ENCODE measurements at regions not wholly inside any gene's neighbourhood (a gene's known extent, or its start where the extent isn't known, plus 50 kb on each side); places are given as distances from the start of the nearest gene placed in this dataset.

DNA sequence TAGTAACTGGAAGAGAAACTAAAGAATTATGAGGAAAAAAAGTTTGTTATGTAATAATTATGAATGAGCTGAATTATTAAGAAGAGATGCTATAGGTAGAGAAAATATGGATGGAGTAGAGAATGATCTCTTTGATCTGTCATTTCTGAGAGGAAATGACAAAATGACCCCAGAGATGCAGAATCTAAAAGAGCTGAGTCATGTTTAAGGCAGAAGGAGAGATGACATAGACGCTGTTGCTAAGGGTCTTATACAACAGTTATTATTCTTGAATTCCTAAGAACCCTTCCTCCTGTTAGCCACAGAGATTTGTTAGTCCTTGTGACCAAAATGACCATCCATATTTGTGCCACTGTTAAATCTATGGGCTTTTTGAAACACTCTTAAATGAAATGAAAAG, 58.3 kb upstream of the FREM2 start:
- no peaks in the 10 kb centered on the region for H3K36me3 ChIP-seq (ENCODE audit: control insufficient read depth in 3 of 3, insufficient read depth in 3 of 3, low read length in 3 of 3)
- H3K9ac ChIP-seq (ENCODE audit: low read depth in 1 of 3, low read length in 3 of 3): no peak overlapping the region
- H3K27ac ChIP-seq (ENCODE audit: low read depth, low read length): no peak overlapping the region
- no peaks in the 10 kb centered on the region for H3K4me1 ChIP-seq (ENCODE audit: control insufficient read depth in 3 of 3, insufficient read depth in 3 of 3, low read length in 3 of 3)
- peaks cover 0 to under 1% (median 0%) of the 10 kb centered on the region in 3 donors for H3K27me3 ChIP-seq (ENCODE audit: control insufficient read depth in 3 of 3, insufficient read depth in 3 of 3, low read length in 3 of 3)
- H3K9me3 ChIP-seq (ENCODE audit: control insufficient read depth in 3 of 3, low read length in 3 of 3): no peaks in the 10 kb centered on the region
- no peak overlapping the region for H3K4me3 ChIP-seq (ENCODE audit: low read length in 3 of 3)

DNA sequence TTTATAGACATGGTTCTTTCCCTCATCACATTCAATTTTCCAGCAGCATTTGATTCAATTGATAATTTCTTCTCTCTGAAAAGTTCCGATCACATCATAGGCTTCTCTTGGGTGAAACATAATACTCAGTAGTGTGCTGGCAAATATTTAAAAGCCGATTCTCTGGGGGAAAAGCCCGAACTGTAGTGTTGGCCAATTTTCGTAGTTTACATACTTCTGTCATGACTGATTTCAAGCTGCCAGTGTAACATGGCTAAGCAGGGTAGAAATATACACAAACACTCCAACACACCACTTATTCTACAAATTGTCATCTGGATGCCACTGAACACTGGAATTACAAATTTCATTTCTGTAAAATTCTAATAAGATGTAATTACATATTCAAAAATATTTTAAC, 56.1 kb upstream of the FREM2 start:
- H3K27me3 ChIP-seq (ENCODE audit: control insufficient read depth in 3 of 3, insufficient read depth in 3 of 3, low read length in 3 of 3): peaks cover 0 to 2% (median 0%) of the 10 kb centered on the region in 3 donors
- no peaks in the 10 kb centered on the region for H3K4me1 ChIP-seq (ENCODE audit: control insufficient read depth in 3 of 3, insufficient read depth in 3 of 3, low read length in 3 of 3)
- H3K9me3 ChIP-seq (ENCODE audit: control insufficient read depth in 3 of 3, low read length in 3 of 3): no peaks in the 10 kb centered on the region
- H3K9ac ChIP-seq (ENCODE audit: low read depth in 1 of 3, low read length in 3 of 3): no peak overlapping the region
- H3K4me3 ChIP-seq (ENCODE audit: low read length in 3 of 3): no peak overlapping the region
- no peaks in the 10 kb centered on the region for H3K36me3 ChIP-seq (ENCODE audit: control insufficient read depth in 3 of 3, insufficient read depth in 3 of 3, low read length in 3 of 3)
- no peak overlapping the region for H3K27ac ChIP-seq (ENCODE audit: low read depth, low read length)

DNA sequence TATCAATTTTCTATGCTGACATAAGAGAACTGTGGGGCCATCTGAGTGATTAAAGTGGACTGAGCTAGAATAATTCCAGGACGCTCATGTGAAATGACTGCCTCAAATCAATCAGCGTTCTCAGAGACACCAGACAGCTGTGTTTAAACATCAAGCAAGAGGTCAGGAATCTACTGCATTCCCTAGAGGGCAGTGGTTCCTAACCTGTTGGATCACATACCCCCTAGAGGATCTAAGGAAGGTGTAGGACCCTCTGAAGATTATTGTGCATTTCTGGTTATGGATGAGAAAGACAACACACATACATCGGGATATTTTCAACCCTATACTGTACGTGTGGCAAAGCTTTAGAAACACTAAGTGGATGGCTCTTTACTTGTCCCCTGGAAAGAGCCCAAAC, 51.8 kb upstream of the FREM2 start:
- no peaks in the 10 kb centered on the region for H3K9me3 ChIP-seq (ENCODE audit: control insufficient read depth in 3 of 3, low read length in 3 of 3)
- H3K27ac ChIP-seq (ENCODE audit: low read depth, low read length): no peak overlapping the region

GRCh38 chr13:38636073-38636472, 50.8 kb upstream of the FREM2 start:
- Histone ChIP-seq H3K36me3 (ENCODE audit: control insufficient read depth in 3 of 3, insufficient read depth in 3 of 3, low read length in 3 of 3) (no peaks in the 10 kb centered on the region), H3K27me3 (ENCODE audit: control insufficient read depth in 3 of 3, insufficient read depth in 3 of 3, low read length in 3 of 3) (peaks cover 0 to 2% (median 0%) of the 10 kb centered on the region in 3 donors), H3K9ac (ENCODE audit: low read depth in 1 of 3, low read length in 3 of 3) (no peak overlapping the region)

More for the DNA sequence above, 51.8 kb upstream of the FREM2 start:
- Histone ChIP-seq H3K36me3 (ENCODE audit: control insufficient read depth in 3 of 3, insufficient read depth in 3 of 3, low read length in 3 of 3) (no peaks in the 10 kb centered on the region), H3K4me3 (ENCODE audit: low read length in 3 of 3) (no peak overlapping the region), H3K27me3 (ENCODE audit: control insufficient read depth in 3 of 3, insufficient read depth in 3 of 3, low read length in 3 of 3) (peaks cover 0 to 2% (median 0%) of the 10 kb centered on the region in 3 donors), H3K4me1 (ENCODE audit: control insufficient read depth in 3 of 3, insufficient read depth in 3 of 3, low read length in 3 of 3) (no peaks in the 10 kb centered on the region), H3K9ac (ENCODE audit: low read depth in 1 of 3, low read length in 3 of 3) (no peak overlapping the region)

GRCh38 chr13:38636761-38637160, 50.1 kb upstream of the FREM2 start:
- Histone ChIP-seq H3K4me1 (ENCODE audit: control insufficient read depth in 3 of 3, insufficient read depth in 3 of 3, low read length in 3 of 3) (no peaks in the 10 kb centered on the region), H3K36me3 (ENCODE audit: control insufficient read depth in 3 of 3, insufficient read depth in 3 of 3, low read length in 3 of 3) (no peaks in the 10 kb centered on the region), H3K9ac (ENCODE audit: low read depth in 1 of 3, low read length in 3 of 3) (no peak overlapping the region), H3K27me3 (ENCODE audit: control insufficient read depth in 3 of 3, insufficient read depth in 3 of 3, low read length in 3 of 3) (peaks cover 0 to 2% (median 0%) of the 10 kb centered on the region in 3 donors), H3K9me3 (ENCODE audit: control insufficient read depth in 3 of 3, low read length in 3 of 3) (no peaks in the 10 kb centered on the region), H3K27ac (ENCODE audit: low read depth, low read length) (no peak overlapping the region), H3K4me3 (ENCODE audit: low read length in 3 of 3) (no peak overlapping the region)

More at GRCh38 chr13:38636073-38636472, 50.8 kb upstream of the FREM2 start:
- no peak overlapping the region for H3K4me3 ChIP-seq (ENCODE audit: low read length in 3 of 3)
- no peaks in the 10 kb centered on the region for H3K9me3 ChIP-seq (ENCODE audit: control insufficient read depth in 3 of 3, low read length in 3 of 3)
- no peaks in the 10 kb centered on the region for H3K4me1 ChIP-seq (ENCODE audit: control insufficient read depth in 3 of 3, insufficient read depth in 3 of 3, low read length in 3 of 3)
- H3K27ac ChIP-seq (ENCODE audit: low read depth, low read length): no peak overlapping the region
